IPS-15b (cell line): ENCODE measurements at regions not wholly inside any gene's neighbourhood (a gene's known extent, or its start where the extent isn't known, plus 50 kb on each side); places are given as distances from the start of the nearest gene placed in this dataset.

Experiments
- H3K27me3 ChIP-seq: one replicate; pipeline ENCODE4 v1.6.1; 2013; ENCODE audit warnings: low read length; ENCODE audit not compliant: control insufficient read depth, insufficient read depth
- H3K36me3 ChIP-seq: one replicate; pipeline ENCODE4 v1.6.1; 2013; ENCODE audit warnings: low read length; ENCODE audit not compliant: control insufficient read depth, insufficient read depth
- H3K4me1 ChIP-seq: one replicate; pipeline ENCODE4 v1.6.1; 2013; ENCODE audit warnings: mild to moderate bottlenecking, low read length; ENCODE audit not compliant: control insufficient read depth, insufficient read depth
- H3K4me3 ChIP-seq: one replicate; pipeline ENCODE4 v1.5.1; 2013; ENCODE audit warnings: low read depth, low read length
- H3K9ac ChIP-seq: one replicate; pipeline ENCODE4 v1.6.1; 2013; ENCODE audit warnings: low read depth, mild to moderate bottlenecking, low read length
- H3K9me3 ChIP-seq: one replicate; pipeline ENCODE4 v1.6.1; 2013; ENCODE audit warnings: mild to moderate bottlenecking, low read length; ENCODE audit not compliant: control insufficient read depth, insufficient read depth

DNA sequence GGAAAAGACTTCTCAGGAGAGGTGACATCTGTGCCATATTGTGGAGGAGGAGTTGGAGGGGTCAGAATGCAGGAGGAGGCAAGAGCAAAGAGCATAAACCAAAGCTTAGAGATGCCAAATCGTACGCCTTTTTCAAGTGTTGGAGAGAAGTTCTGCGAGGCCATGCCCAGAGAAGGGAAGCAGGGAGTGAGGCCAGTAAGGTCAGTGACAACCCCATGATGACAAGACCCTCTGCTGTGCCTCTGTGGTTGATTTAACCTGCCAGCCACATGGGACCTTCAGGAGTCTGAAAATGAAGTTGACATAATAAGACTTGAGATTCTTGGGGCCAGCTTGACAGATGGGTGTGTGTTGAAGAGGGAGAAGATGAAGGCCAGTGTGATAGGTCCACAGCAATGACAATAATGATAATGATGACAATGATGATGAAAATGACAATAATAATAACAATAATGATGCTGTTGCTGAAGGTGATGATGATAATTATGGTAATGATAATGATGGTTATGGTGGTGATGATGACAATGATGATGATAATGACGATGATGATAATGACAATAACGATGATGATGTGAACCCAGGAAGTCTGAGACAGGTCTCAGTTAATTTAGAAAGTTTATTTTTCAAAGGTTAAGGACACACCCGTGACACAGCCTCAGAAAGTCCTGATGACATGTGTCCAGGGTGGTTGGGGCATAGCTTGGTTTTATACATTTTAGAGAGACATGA is 152.6 kb upstream of the B3GAT1 start:
- H3K9me3 ChIP-seq = no peaks in the 10 kb centered on the region
- no peaks in the 10 kb centered on the region for H3K36me3 ChIP-seq
- H3K4me1 ChIP-seq = no peaks in the 10 kb centered on the region
- no peak overlapping the region for H3K4me3 ChIP-seq
- no peaks in the 10 kb centered on the region for H3K27me3 ChIP-seq
- no peak overlapping the region for H3K9ac ChIP-seq

DNA sequence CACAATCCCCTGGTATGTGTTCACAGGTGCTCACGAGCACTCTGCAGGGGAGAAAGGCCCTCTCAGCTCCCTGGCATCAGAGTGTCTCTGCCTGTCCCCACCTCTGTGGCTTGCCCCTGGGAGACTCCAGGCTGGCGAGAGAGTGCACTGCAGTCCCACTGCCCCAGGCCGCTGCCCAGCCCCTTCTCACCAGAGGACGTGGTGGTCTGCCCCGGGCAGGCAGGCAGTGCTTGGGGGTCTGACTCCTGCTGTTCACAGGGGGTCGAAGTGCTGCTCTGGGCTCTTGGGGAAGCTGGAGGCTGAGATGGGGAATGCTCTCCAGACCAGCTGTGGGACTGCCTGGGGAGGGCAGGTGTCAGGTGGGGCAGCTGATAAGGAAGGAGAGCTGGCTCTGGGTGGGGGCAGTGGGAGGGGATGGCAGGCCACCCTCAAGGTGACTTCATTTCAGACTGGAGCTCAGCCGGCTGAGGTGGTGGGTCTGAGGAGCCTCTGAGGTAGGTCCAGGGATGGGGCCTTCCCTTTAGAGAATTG is 151.0 kb upstream of the B3GAT1 start:
- Histone ChIP-seq H3K36me3 (no peaks in the 10 kb centered on the region), H3K4me1 (no peaks in the 10 kb centered on the region), H3K9me3 (no peaks in the 10 kb centered on the region), H3K9ac (no peak overlapping the region), H3K4me3 (no peak overlapping the region), H3K27me3 (no peaks in the 10 kb centered on the region)

DNA sequence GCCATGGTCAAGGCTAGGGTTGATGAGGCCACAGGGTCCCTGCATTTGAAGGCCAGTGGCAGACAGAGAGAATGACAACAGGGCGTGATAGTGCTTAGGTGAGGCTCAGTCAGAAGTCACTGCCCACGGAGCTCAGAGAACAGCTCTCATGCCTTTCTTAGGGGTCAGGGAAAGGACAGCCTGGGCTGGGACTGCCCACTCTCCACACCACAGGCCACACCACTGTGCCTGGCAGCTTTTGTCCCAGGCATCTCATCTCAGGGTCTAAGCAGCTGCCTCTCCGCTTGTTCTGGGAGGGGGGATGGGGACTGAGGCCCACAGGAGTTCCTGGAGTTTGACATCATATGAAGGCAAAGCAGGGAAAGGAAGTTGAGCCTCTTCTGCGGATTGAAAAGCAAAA is 150.2 kb upstream of the B3GAT1 start:
- no peak overlapping the region for H3K4me3 ChIP-seq
- no peaks in the 10 kb centered on the region for H3K36me3 ChIP-seq
- H3K9me3 ChIP-seq = no peaks in the 10 kb centered on the region

DNA sequence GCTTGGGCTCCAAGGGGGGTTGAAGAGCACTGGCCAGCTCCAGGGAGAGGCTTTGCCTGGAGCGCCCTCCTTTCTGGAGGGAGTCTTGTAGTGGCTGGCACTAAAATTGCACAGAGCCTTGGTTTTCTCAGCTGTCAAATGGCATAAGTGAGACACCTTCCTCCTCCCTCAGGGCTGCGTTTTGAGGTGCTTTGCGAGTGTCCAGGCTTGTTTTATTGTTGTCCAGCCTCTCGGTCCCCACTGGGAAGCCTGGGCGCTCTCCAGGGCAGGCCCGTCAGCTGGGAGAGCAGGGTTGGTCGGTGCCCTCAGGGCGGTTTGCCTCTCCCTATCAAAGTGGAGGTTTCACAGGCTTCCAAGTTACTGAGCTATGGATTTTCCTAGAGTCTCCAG is 149.3 kb upstream of the B3GAT1 start:
- Histone ChIP-seq H3K27me3 (no peaks in the 10 kb centered on the region), H3K4me3 (no peak overlapping the region), H3K4me1 (no peaks in the 10 kb centered on the region), H3K9me3 (no peaks in the 10 kb centered on the region), H3K36me3 (no peaks in the 10 kb centered on the region), H3K9ac (no peak overlapping the region)

More for the DNA sequence above, 150.2 kb upstream of the B3GAT1 start:
- H3K9ac ChIP-seq = no peak overlapping the region
- H3K27me3 ChIP-seq = no peaks in the 10 kb centered on the region
- no peaks in the 10 kb centered on the region for H3K4me1 ChIP-seq

DNA sequence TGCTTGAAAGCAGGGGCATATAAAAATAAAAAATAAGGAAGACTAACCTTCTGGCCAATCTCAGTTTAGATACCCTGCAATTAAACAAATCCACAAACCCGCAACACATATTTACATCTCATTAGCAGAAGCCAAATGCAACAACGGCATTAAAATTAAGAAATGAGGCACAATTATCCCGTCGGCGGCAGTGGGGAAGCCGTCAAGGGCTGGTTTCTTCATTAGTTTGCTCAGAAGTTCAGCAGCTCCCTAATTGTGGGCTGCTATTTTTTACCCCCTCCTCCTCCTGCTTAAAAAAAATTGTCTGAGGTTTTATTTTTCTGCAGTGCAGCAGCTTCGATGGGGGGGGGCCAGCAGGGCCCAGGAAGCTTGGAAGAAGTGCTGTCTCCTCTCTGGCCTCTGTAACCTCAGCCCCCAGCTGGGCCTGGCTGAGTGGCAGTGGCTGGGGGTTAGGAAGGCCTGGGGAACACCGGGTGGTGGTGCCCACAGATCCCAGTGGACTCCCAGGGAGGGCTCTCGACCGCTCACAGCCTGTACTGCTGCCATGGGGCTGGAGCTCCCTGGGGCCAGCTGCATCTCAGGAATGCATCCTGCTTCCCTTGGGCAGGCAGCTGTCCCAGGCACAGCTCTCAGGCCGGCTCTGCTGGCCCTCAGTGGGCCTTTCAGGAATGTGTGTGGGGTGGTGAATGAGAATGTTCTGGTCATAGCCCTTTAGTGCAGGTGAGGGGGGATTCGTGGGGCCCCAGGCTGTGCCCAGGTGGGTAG is 148.7 kb upstream of the B3GAT1 start:
- Histone ChIP-seq H3K4me1 (no peaks in the 10 kb centered on the region), H3K9ac (no peak overlapping the region), H3K4me3 (no peak overlapping the region), H3K36me3 (no peaks in the 10 kb centered on the region), H3K27me3 (no peaks in the 10 kb centered on the region), H3K9me3 (no peaks in the 10 kb centered on the region)

DNA sequence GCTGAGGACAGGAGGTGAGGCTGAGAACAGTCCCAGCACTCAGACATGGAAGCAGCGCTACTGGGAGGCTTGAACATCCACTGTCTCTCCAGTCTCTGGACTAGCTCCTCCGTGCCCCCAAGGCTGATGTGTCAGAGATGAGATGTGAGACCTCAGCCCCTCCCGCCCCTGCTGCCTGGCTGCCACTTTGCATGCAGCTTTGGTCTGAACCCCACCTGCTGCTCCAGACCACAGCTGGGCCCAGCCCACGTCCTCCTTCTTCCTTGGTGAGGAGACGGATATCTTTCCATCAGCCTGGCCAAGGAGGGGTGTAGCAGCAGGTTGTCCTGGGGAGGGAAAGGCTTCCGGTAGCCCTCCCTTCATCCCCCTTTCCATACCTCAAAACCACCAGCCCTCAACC is 148.0 kb upstream of the B3GAT1 start:
- Histone ChIP-seq H3K4me1 (no peaks in the 10 kb centered on the region), H3K27me3 (no peaks in the 10 kb centered on the region), H3K36me3 (no peaks in the 10 kb centered on the region), H3K9me3 (no peaks in the 10 kb centered on the region), H3K9ac (no peak overlapping the region), H3K4me3 (no peak overlapping the region)

DNA sequence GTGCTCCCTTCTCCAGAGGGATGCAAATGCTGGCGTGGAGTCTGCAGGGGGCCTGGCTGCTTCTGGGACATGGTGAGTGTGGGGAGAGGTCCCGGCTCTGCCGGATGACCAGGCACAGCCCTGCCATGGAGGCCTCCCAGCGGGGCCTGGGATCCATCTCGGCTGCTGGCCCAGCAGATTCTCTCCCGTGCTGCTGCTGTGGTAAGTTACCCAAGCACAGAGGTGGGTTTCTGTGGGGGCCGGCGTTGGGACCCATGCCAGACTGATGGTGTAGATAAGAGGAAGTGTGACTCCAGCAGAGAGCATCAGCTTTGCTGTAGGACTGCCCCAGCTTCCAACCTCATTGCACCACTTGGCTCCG is 147.5 kb upstream of the B3GAT1 start:
- H3K4me3 ChIP-seq = no peak overlapping the region
- H3K27me3 ChIP-seq = no peaks in the 10 kb centered on the region
- no peaks in the 10 kb centered on the region for H3K9me3 ChIP-seq
- no peaks in the 10 kb centered on the region for H3K36me3 ChIP-seq
- H3K4me1 ChIP-seq = no peaks in the 10 kb centered on the region
- H3K9ac ChIP-seq = no peak overlapping the region

DNA sequence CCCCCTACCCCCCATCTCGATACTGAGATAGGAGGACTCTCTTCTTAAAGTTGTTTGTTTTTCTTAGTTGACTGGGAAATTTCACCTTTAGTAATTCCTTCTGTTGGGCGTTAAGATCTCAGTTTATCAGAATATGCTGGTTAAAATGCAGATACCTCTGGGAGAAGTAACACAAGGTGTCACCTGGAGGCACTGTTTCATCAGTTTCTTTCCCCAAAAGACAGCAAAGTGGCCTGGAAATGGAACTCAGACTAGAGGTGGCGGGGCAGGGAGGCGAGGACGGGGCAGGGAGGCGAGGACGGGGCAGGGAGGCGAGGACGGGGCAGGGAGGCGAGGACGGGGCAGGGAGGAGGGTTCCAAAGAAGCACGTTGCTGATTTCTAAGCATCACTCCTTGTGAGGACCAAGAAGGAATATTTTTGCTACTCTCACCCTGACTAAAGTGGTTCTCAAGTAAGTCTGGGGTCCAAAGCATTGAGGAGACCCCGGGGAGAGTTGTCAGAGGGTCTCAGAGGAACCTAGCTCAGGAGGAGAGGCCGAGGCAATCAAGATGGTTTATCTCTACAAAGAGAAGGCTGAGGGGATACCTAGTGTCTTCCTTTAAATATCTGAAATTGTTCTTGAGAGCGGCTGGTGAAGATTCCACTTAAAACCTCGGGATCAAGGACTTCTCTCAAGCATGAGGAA is 147.0 kb upstream of the B3GAT1 start:
- Histone ChIP-seq H3K9me3 (no peaks in the 10 kb centered on the region), H3K36me3 (no peaks in the 10 kb centered on the region), H3K4me3 (no peak overlapping the region), H3K4me1 (no peaks in the 10 kb centered on the region), H3K9ac (no peak overlapping the region), H3K27me3 (no peaks in the 10 kb centered on the region)

DNA sequence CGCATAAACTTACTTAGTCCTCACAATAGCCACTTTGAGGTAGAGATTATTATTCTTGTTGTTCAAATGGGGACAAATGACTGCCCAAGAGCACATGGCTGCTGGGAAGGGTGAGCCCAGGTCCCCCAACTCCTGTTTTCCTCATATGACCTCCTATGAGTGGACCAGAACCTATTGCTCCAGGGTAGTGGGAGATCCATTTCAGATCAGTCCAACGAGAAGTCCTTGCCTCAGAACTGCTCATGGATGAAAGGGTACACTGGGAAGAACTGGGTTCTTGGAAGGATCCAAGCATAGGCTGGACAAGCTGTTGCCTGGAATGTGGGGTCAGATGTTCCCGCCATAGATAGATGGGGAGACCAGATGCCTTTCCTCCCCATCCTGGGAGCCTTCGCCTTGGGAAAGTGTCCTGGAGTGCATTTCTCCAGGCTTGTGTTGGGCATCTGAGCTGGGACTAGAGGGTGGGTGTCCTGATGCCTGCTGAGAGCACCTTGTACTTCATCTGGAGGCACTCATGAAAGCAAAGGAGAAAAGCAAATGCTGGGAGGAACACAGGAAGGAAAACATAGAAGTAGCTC is 146.3 kb upstream of the B3GAT1 start:
- no peaks in the 10 kb centered on the region for H3K4me1 ChIP-seq
- H3K27me3 ChIP-seq = no peaks in the 10 kb centered on the region
- no peaks in the 10 kb centered on the region for H3K9me3 ChIP-seq

DNA sequence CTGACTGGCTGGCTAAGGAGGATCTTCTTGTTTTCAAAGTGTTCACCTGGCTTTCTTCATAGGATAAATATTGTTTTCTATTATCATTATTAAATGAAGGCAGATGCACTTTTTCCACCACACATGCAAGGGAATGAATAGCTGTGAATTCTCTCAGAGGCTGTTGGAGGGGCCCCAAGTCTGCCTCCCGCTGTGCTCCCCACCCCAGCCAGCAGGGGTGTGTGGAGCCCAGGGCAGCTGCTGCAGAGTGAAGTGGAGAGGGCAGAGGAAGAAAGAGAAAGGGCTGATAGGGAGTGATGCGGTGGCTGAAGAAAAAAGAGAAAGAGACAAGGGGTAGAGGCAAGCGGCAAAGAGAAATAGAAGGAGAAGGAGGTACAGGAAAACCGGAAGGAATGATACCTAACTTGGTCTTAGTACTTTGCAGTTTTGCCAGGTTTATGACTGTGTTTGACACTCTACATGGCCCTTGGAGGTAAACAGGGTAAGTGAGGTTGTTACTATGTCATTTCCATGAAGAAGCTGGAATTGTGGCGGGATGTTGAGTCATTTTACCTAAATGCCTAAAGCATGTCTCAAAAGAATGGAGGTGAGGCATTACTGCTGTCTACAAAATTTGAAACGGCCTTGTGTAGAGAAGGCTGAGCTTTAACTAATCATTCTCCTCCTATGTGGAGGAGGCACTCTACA is 145.7 kb upstream of the B3GAT1 start:
- Histone ChIP-seq H3K9ac (no peak overlapping the region), H3K4me1 (no peaks in the 10 kb centered on the region), H3K27me3 (no peaks in the 10 kb centered on the region), H3K9me3 (no peaks in the 10 kb centered on the region), H3K4me3 (no peak overlapping the region), H3K36me3 (no peaks in the 10 kb centered on the region)

More for the DNA sequence above, 146.3 kb upstream of the B3GAT1 start:
- Histone ChIP-seq H3K9ac (no peak overlapping the region), H3K36me3 (no peaks in the 10 kb centered on the region), H3K4me3 (no peak overlapping the region)

DNA sequence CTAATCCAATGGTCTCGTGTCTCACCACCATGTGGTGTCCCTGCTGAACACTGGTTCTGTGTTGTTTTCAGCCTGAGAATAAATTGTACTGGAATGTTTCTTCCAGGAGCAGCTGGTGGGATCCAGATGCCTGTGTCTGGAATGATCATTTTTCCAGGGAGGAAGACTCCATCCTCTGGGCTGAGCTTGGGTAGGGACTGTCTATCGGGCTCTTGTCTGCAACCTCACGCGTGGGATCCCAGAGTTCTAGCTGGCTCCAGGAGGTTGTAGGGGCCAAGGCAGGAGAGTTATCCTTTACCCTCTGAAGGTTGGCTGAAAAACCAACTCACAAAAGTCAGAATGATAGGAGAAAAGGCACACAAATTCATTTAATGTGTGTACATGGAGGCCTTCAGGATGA is 144.1 kb upstream of the B3GAT1 start:
- no peaks in the 10 kb centered on the region for H3K9me3 ChIP-seq
- no peak overlapping the region for H3K4me3 ChIP-seq
- H3K9ac ChIP-seq = no peak overlapping the region
- H3K27me3 ChIP-seq = no peaks in the 10 kb centered on the region
- no peaks in the 10 kb centered on the region for H3K4me1 ChIP-seq
- no peaks in the 10 kb centered on the region for H3K36me3 ChIP-seq
